Parathyroid adenoma (tissue), 2 donors: ENCODE measurements at regions not wholly inside any gene's neighbourhood (a gene's known extent, or its start where the extent isn't known, plus 50 kb on each side); places are given as distances from the start of the nearest gene placed in this dataset.

Source experiments
- H2AFZ ChIP-seq: fragments of 300-600 bp; sonication (generic); one replicate; pipeline ENCODE4 v1.7.0; 2017; ENCODE audit warnings: antibody characterized with exemption, mild to moderate bottlenecking
- H3K27ac ChIP-seq: fragments of 300-600 bp; sonication (generic); one replicate; pipeline ENCODE4 v1.7.0; 2017
- H3K27me3 ChIP-seq: fragments of 300-600 bp; sonication (generic); one replicate; pipeline ENCODE4 v1.7.0; 2017; ENCODE audit warnings: low read length; ENCODE audit not compliant: control insufficient read depth, insufficient read depth
- H3K36me3 ChIP-seq: fragments of 300-600 bp; sonication (generic); one replicate; pipeline ENCODE4 v1.7.0; 2017; ENCODE audit warnings: low read length; ENCODE audit not compliant: control insufficient read depth, insufficient read depth
- H3K4me1 ChIP-seq: fragments of 300-600 bp; sonication (generic); one replicate; pipeline ENCODE4 v1.7.0; 2017; ENCODE audit warnings: control low read depth
- H3K4me2 ChIP-seq: fragments of 300-600 bp; sonication (generic); one replicate; pipeline ENCODE4 v1.7.0; 2017; ENCODE audit warnings: low read length
- H3K4me3 ChIP-seq: fragments of 300-600 bp; sonication (generic); one replicate; pipeline ENCODE4 v1.7.0; 2017; ENCODE audit warnings: low read depth, low read length
- H3K79me2 ChIP-seq: fragments of 300-600 bp; sonication (generic); one replicate; pipeline ENCODE4 v1.7.0; 2017; ENCODE audit warnings: control low read depth
- H3K9ac ChIP-seq: fragments of 300-600 bp; sonication (generic); one replicate; pipeline ENCODE4 v1.7.0; 2017; ENCODE audit warnings: mild to moderate bottlenecking
- H3K9me3 ChIP-seq: fragments of 300-600 bp; sonication (generic); one replicate; pipeline ENCODE4 v1.7.0; 2017; ENCODE audit warnings: low read length; ENCODE audit not compliant: control insufficient read depth
- TF ChIP-seq, protein P1 (sequence below): fragments of 300-600 bp; sonication (generic); IDR thresholded peaks from one replicate; pipeline ENCODE4 v1.7.0; 2017; ENCODE audit warnings: antibody characterized with exemption, mild to moderate bottlenecking
- donor health status: primary hyperparathyroidism.

DNA sequence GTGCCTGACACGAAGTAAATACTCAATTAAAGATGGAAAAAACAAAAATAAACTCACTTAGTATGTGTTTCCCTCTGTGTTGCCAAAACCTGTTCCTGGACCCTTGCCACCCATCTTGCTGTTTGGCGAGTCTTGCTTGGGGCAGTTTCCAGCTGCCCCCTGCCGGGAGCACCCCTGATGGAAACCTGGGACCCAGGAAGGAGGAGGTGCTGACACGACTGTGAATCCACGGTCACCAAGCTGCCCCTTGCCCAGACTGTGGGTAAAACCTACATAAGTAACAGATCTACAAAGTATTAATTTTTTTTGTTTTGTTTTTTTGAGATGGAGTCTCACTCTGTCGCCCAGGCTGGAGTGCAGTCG, 50.1 kb upstream of the SIAH1 start:
- no peaks in the 10 kb centered on the region for H3K9me3 ChIP-seq
- H3K27ac ChIP-seq: no peak overlapping the region
- H3K79me2 ChIP-seq: no peaks in the 10 kb centered on the region
- H3K27me3 ChIP-seq: no peaks in the 10 kb centered on the region
- H3K4me3 ChIP-seq: no peak overlapping the region
- no peaks in the 10 kb centered on the region for H3K36me3 ChIP-seq
- H3K4me2 ChIP-seq: no peak overlapping the region
- no peaks in the 10 kb centered on the region for H3K4me1 ChIP-seq
- no peak overlapping the region for H2AFZ ChIP-seq
- no peak overlapping the region for H3K9ac ChIP-seq
- TF ChIP-seq, protein P1, sequence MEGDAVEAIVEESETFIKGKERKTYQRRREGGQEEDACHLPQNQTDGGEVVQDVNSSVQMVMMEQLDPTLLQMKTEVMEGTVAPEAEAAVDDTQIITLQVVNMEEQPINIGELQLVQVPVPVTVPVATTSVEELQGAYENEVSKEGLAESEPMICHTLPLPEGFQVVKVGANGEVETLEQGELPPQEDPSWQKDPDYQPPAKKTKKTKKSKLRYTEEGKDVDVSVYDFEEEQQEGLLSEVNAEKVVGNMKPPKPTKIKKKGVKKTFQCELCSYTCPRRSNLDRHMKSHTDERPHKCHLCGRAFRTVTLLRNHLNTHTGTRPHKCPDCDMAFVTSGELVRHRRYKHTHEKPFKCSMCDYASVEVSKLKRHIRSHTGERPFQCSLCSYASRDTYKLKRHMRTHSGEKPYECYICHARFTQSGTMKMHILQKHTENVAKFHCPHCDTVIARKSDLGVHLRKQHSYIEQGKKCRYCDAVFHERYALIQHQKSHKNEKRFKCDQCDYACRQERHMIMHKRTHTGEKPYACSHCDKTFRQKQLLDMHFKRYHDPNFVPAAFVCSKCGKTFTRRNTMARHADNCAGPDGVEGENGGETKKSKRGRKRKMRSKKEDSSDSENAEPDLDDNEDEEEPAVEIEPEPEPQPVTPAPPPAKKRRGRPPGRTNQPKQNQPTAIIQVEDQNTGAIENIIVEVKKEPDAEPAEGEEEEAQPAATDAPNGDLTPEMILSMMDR: no peak
